Urothelium cell line (cell line): ENCODE measurements at regions not wholly inside any gene's neighbourhood (a gene's known extent, or its start where the extent isn't known, plus 50 kb on each side); places are given as distances from the start of the nearest gene placed in this dataset.
"Not testable (repeated sequence)": the region's sequence is repeated elsewhere in the genome, so short reads cannot be mapped to it uniquely, and the experiment has no call there.

ENCODE experiments used
- DNase-seq: peaks from one replicate; pipeline ENCODE4 v3.0.0; 2011; ENCODE audit warnings: low spot score, mixed read lengths
- FAIRE-seq: peaks from 2 replicates; lab custom pipeline; 2011; peaks lifted over from hg19 to GRCh38; lab: Jason Lieb, UNC

DNA sequence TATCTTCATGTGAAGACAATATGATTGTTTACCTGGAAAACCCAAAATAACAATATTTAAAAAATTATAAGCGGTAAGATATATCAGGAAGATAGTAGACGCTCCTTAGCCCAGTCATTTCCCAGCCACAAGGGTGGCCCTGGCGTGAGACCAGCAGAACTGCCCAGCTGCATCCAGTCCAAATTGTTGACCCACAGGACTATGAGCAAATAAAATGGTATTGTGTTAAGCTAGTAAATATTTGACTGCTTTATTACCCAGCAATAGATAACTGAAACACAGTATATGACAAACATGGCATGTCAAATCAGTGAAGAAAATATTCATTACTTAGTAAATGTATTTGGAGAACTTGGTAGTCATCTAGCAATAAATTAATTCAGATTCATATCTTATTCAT lies 294.3 kb upstream of the SPAG17 start:
- FAIRE-seq: no peak
- no peak for DNase-seq

DNA sequence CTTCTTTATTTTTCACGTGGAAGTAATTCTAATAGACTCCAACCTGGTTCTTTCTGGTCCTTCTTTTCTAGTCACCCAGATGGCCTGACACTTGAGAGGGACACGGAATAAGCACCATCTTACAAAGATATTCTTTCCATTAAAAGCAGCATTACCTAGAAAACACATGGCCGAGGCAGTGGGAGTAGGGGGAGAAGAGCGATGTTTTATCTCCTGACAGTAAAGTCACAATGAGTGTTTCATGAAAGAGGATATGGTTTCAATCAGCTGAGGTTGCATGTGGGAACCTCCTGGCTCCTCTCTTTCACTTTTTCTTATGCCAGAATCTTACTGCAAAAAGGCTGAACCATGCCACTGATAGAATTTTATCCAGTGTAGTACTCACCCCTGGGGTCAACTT lies 288.8 kb upstream of the SPAG17 start:
- FAIRE-seq (no peak), DNase-seq (no peak)

DNA sequence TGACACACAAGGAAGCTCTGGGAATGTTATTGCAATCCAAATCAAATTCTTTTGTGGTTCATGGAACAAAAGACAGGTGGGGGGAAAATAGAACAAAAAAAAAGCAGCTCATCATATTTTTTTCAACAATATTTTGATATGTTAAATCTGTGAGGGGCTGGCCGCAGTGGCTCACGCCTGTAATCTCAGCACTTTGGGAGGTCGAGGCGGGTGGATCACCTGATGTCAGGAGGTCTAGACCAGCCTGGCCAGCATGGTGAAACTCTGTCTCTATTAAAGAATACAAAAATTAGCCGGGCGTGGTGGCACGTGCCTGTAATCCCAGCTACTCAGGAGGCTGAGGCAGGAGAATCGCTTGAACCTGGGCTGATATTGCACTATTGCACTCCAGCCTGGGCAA lies 279.4 kb upstream of the SPAG17 start:
- not testable (repeated sequence) for DNase-seq, FAIRE-seq

DNA sequence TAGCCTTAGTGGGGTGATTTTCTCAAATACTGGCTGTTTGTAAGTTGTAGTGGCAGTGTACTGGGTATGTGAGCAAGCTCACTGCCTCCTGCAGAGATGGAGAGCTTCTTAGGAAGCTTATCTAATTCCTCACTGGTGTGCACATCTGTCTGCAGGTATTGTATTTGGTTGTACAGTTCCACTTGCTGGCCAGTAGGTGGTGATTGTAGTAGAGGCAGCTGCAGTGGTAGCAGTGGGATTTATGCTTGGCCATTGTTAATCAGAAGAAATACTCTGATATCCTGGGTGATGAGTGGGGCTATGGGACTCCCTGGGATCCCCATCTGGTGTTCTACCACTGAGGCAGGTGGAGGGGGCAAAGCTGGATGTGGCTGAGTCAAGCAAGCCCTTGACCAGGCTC lies 276.1 kb upstream of the SPAG17 start:
- FAIRE-seq (no peak), DNase-seq (no peak)

DNA sequence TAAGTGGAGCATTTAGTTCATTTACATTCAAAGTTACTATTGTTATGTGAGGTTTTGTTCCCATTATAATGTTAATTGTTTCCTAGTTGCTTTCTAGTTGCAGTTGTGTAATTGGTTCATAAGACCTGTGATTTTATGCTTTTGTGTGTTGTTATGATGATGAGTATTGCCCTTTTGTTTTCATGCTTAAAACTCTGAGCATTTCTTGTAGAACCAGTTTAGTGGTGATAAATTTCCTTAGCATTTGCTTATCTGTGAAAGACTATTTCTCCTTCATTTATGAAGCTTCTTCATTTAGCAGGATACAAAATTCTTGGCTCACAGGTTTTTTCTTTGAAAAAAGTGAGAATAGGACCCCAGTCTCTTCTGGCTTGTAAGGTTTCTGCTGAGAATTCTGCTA lies 274.8 kb upstream of the SPAG17 start:
- DNase-seq: no peak
- no peak for FAIRE-seq

DNA sequence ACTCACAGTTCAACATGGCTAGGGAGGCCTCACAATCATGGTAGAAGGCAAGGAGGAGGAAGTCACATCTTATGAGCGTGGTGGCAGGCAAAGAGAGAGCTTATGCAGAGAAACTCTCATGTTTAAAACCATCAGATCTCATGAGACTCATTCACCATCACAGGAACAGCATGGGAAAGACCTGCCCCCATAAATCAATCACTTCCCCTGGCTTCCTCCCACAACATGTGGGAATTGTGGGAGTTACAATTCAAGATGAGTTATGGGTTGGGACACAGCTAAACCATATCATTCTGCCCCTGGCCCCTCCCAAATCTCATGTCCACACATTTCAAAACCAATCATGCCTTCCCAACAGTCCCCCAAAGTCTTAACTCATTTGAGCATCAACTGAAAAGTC lies 268.8 kb upstream of the SPAG17 start:
- DNase-seq, FAIRE-seq: not testable (repeated sequence)

DNA sequence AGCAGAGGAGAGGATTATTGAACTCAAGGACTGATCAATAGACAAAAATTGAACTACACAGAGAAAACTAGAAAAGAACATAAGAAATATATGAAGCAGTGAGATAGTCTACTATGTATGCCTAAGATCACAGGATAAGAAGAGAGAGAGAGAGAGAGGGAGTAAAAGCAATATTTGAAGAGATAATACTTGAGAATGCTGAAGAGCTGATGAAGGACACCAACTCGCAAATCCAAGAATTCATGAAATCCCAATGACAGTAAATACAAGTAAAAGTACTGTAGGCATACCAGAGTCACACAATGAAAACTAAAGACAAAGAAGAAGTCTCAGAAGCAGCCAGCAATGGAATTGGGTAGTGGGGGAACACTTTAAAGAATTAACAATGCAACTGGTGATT lies 260.1 kb upstream of the SPAG17 start:
- no peak for DNase-seq
- FAIRE-seq: no peak

DNA sequence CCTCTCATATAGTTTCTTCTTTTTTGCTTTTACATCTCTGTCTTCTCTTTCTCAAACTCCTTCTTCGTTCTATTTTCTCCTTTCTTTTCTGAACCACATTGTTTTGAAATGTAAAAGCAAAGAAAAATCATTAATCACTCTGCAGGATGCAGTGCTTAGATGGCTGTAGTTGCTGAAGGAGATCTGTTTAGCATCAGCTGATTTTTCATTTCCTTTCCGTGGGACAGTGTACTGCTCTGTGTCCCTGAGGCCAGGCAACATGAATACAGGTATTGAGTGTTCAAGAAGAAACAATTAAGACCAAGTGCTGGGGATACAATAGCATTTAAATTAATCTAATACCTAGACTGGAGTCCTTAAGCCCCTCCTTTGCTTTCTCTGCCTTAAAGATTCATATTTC lies 257.2 kb upstream of the SPAG17 start:
- DNase-seq (no peak), FAIRE-seq (no peak)

DNA sequence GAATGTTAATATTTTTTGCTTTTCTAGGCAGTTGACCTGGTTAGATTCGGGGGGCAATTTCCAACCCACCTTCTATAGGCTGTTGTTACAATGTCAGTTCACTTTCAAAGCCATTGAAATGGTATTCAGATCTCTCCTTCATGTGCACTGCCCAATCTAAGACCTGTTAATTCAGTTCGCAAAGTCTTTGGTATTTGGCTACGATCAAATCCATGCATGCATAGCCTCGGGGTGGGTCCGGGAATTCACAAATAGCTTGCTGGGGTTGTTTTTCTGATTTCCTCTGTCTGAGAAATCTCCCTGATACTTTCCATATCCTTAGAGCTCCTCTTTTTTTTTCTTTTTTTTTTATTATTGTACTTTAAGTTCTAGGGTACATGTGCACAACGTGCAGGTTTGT lies 252.6 kb upstream of the SPAG17 start:
- FAIRE-seq: no peak

DNA sequence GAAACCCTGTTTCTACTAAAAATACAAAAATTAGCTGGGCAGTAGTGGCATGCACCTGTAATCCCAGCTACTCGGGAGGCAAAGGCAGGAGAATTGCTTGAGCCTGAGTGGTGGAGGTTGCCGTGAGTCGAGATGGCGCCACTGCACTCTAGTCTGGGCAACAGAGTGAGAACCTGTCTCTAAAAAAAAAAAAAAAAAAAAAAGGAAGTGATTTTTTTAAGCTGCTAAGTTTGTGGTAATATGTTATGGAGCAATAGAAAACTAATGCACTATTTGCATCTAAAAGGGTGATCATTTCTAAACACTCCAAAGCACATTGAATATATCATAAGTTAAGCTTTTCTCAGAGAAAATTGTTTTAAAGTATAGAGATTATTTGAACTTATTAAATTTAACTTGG lies 244.8 kb upstream of the SPAG17 start:
- FAIRE-seq (no peak), DNase-seq (no peak)

More for the DNA sequence above, 252.6 kb upstream of the SPAG17 start:
- no peak for DNase-seq

DNA sequence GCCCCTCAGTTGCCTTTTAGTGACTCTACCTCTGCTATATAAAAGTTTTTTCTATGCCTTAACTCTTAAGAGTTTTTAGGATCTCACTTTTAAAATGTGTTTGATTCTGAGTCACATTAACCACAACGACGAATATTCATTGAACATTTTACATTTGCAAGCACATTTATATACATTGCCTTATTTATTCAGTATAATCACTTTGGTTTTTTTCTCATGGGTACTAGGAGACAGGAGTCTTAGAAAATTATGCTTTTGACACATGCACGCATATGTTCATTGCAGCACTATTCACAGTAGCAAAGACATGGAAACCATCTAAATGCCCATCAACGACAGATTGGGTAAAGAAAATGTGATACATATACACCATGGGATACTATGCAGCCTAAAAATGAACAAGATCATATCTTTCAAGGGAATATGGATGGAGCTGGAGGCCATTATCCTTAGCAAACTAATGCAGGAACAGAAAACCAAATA lies 236.9 kb upstream of the SPAG17 start:
- DNase-seq (no peak), FAIRE-seq (no peak)

DNA sequence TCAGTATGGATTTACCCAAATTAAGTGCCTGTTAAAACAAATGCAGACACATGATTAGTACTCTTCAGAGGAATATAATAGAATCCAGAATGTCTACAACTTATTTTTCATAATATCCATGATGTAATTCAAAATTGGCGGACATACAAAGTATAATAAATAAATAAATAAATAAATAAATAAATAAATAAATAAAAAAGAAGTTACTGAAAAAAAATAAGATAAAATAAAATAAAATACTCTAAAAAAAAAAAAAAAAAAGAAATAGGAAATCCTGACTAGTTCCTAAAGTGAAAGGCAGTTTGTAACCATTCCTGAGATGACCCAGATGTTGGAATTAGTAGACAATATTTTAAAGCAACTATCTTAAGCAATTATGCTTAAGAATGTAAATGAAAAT lies 219.0 kb upstream of the SPAG17 start:
- FAIRE-seq: no peak

DNA sequence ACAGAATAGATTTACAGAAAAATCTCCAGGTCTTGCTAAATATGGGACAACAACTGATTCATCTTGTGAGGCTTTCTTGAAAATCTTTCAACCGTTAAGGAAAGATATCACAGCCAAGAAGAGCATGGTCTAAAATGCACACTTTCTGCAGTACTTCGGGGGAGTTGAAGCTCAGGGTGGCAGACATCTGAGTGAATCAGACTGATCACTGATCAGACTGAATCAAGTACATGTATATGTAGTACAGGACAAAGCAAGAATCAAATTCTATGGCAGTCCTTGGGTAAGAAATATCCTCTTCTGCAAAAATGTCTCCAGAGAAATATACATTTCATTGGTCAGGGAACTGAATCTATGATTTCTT lies 212.4 kb upstream of the SPAG17 start:
- FAIRE-seq: no peak

More for the DNA sequence above, 219.0 kb upstream of the SPAG17 start:
- DNase-seq: no peak

DNA sequence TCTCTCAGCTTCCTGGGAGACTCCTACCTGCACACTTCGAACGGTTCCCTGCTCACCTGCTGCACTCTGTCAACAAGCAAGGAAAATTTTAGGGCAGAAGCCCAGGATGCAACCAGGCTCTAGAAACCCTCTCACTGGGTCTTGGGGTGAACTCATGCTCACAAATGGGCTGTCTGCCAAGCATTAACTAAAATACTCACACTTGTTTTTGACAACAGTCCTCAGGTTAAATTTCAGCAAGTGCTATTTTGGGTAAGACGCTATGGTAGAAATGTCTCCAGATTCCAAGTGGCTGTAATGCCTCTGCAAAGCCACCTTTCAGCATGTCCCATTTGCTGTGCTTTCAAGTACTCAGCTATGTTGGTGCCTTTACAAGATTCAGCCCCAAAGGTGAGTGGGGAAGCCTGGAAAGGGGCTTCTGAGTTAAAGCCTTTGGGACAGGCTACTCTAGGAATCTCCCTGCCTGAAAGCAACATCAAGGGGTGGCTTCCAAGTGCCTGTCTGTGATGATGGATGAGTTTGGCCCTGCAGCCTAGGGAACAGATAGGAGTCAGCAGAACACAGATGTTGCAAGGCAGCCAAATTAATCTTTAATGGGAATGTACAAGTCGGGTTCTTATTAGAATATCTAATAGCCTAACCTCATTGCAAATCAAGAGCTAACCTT lies 211.9 kb upstream of the SPAG17 start:
- FAIRE-seq (no peak), DNase-seq (no peak)

More for the DNA sequence above, 212.4 kb upstream of the SPAG17 start:
- no peak for DNase-seq

DNA sequence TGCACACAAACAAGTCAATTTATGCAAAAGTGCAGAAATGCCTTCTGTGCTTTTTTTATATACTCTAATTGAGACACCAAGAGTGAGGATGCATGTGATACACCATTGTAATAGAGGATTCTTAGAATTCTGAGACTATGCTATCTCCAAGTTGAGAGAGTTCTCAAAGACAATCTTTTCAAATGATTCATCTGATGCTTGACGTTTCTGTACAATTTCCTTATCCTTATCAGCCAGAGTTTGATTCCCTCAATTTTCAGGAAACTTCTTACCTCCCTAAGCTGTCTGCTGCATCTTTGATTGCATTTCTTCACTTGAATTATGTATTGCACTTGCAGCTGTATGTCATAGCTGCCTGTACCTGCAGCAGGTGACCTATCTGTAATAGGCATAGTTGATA lies 211.3 kb upstream of the SPAG17 start:
- peak; percentile 20 for FAIRE-seq
- no peak for DNase-seq

DNA sequence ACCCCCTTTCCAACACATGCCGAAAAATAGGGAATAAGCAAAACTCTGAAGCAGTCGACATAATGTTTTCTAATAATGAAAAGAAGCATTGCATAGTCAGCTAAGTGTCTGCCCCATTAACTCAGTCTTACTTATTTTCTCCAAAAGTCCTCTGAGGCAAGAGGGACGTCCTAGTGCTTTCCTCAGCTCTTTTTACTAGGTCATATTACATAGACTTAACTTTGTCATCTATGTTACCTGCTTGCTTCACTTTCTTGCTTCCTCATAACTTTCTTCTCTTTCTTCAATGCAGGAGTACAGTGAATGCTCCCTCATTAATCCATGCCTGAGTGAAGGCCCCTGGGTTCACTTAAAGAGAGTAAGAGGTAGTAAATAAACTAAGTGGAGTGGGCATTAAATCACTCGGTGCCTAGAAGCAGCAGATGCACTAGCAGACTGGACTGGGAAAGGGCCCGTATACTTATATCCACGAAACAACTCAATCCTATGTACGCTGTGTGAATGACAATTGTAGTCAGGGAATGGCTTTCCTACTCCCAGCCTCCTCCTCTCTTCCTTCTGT lies 210.5 kb upstream of the SPAG17 start:
- FAIRE-seq (no peak), DNase-seq (no peak)

DNA sequence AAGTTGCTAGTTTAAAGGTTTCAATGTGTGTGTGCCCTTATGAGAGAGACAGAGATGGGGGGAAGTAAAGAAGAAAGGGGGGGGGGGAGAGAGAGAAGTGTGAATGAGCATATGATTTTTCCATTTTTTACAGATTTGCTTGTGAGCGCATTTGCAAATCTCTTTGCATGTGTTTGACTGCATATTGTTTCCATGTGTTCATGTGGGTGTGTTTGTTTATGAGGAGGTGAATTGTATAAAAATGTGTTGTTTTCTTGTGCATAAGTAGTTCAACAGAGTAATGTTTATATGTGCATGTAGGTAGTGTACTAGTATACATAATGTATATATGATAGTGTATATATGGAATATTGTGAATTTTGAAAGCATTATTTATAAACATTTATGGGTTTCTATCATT lies 205.9 kb upstream of the SPAG17 start:
- DNase-seq (no peak), FAIRE-seq (no peak)

DNA sequence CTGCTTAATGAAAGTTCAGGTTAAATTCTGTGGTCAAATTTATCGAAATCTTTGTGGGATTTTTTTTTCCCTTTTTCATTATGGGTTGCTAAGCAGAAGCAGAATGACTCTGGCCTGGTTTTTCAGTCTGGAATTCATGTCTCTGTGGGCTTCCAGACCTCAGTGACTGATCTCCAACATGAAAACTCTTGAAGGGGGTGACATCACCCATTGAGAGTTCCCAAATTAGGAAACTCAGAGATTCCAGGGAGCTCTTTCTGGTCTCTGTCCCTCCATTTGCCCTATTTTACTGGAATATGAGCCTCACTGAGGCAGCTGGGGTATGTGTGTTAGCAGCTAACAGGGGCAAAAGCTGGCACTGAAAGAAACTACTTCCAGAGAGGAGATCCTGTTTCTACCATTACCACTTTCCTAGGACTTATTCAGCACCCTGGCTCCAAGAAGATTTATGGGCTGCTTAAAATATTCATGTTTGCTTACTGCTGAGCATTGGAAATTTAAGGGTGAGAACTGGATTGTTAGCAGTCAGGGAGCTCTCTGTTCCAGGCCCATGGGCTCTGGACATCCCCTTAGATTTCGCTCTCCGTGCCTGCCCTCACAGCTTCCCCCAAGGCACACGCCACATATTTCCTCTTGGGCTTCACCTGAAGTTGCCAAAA lies 203.4 kb upstream of the SPAG17 start:
- FAIRE-seq (no peak), DNase-seq (no peak)

DNA sequence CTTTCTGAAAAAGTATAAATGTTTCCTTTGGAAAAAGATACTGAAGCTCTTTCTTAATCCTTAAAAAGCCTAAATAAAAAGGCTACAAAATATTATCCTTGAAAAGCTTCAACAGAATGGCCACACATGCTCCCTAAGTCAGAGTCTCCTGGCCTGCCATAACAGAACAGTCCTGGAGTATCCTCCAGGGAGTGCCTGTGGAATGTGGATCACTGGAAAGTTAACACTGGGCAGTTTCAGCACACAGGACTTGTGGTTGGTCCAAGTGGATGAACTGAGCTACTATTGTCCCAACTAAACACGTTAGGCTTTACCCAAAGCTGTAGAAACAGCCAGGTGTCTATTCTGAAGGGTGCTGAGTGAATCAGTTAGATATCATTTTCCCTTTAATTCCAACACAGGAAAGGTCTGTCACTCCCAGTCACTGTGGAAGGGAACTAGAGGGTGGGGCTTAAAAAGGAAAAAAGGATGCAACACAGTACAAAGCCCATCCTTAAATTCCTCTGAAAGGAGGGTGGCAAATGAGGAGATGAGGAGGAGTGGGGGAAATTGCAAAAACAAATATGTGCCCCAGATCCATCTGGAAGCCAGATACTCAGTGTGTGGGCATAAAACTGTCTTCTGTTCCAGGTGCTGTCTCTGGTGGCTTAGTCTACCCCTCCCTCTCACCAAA lies 196.3 kb upstream of the SPAG17 start:
- FAIRE-seq: no peak
- DNase-seq: no peak

DNA sequence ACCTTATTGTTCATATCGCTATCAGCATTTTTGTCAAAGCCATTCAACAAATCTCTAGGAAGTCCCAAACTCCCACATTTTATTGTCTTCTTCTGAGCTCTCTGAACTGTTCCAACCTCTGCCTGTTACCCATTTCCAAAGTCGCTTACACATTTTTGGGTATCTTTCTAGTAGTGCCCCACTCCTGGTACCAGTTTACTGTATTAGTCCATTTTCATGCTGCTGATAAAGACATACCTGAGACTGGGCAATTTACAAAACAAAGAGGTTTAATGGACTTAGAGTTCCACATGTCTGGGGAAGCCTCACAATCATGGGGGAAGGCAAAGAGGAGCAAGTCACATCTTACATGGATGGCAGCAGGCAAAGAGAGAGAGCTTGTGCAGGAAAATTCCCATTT lies 192.2 kb upstream of the SPAG17 start:
- FAIRE-seq, DNase-seq: not testable (repeated sequence)

DNA sequence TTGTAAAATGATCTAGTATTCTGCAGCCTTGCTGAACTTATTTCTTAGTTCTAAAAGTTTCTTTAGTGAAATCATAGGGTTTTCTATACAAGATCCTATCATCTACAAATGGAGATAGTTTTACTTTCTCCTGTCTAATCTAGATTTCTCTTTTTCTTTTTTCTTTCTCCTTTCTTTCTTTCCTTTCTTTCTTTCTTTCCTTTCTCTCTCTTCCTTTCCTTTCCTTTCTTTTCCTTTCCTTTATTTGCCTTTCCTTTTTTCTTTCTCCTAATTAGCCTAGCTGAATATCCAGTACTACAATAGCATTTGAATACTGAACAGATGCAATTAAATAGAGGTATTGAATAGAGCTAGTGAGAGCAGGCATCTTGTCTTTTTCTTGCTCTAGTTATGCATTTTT lies 186.6 kb upstream of the SPAG17 start:
- FAIRE-seq (no peak), DNase-seq (no peak)

DNA sequence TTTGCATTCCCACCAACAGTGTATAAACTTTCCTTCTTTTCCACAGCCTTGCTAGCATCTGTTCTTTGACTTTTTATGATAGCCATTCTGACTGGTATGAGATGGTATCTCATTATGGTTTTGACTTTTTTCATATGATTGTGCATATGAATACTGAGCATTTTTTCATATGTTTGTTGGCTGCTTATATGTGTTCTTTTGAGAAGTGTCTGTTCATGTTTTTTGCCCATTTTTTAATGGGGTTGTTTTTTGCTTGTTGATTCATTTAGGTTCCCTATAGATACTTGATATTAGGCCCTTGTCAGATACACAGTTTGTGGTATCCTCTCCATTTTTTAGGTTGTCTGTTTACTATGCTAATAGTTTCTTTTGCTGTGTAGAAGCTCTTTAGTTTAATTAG lies 185.8 kb upstream of the SPAG17 start:
- FAIRE-seq (no peak), DNase-seq (no peak)
